HepG2 (cell line): ENCODE measurements at regions not wholly inside any gene's neighbourhood (a gene's known extent, or its start where the extent isn't known, plus 50 kb on each side); places are given as distances from the start of the nearest gene placed in this dataset.

ENCODE experiments used
- ATAC-seq: fragments of 200-7000 bp; cut with Tn5 transposase; 3 replicates; pipeline ENCODE4 v1.9.1; 2020; ENCODE audit warnings: mild to moderate bottlenecking, moderate library complexity
- BruUV-seq: library from RNA; stranded (reverse); fragments of 400-500 nt; replicated peaks from 2 replicates; lab custom pipeline; 2021; lab: Mats Ljungman, UMichigan
- CTCF ChIA-PET: fragments of 300-600 bp; formaldehyde crosslinking; extraction: SDS; loops from one replicate; lab custom pipeline; 2021; ENCODE audit warnings: low total read pairs, inconsistent platforms, low intra/inter-chr PET ratio; lab: Yijun Ruan, JAX
- POLR2A ChIA-PET: fragments of 350-600 bp; sonication (Branson Sonifier 250); formaldehyde crosslinking; loops from one replicate; lab custom pipeline; 2020; ENCODE audit warnings: antibody characterized with exemption, inconsistent platforms; lab: Yijun Ruan, JAX
- DNase-seq: peaks from one replicate; pipeline ENCODE4 v3.0.0-alpha.2; 2015; ENCODE audit warnings: low spot score
- FAIRE-seq: peaks from 3 replicates; lab custom pipeline; 2011; peaks lifted over from hg19 to GRCh38; lab: Jason Lieb, UNC
- H2AFZ ChIP-seq: one replicate; pipeline ENCODE4 v1.6.1; 2011; ENCODE audit warnings: low read length, inconsistent platforms
- H3K27ac ChIP-seq: fragments of 300-600 bp; 3 replicates; pipeline ENCODE4 v1.8.0; 2011; ENCODE audit warnings: mixed run types, mild to moderate bottlenecking, mixed read lengths, low read length, inconsistent platforms; ENCODE audit not compliant: insufficient read depth; ENCODE audit errors: extremely low read length
- H3K27me3 ChIP-seq, 2 experiments: fragments of 200-600 bp in 1 of 2; 2 replicates in 1 of 2; 3 replicates in 1 of 2; pipeline versions ENCODE4 v1.6.0 to v1.8.0; 2011; ENCODE audit warnings: low read length in 2 of 2, mild to moderate bottlenecking in 2 of 2, moderate library complexity in 2 of 2, inconsistent platforms in 1 of 2; ENCODE audit not compliant: insufficient read depth in 2 of 2, control insufficient read depth in 1 of 2
- H3K36me3 ChIP-seq, 2 experiments: fragments of 200-600 bp in 1 of 2; replicated peaks in 1 of 2; 2 replicates in 1 of 2; 3 replicates in 1 of 2; pipeline versions ENCODE4 v1.5.1 to v1.8.0; 2011; ENCODE audit warnings: low read length in 2 of 2, inconsistent platforms in 1 of 2; ENCODE audit not compliant: insufficient read depth in 2 of 2, control insufficient read depth in 1 of 2
- H3K4me1 ChIP-seq: 2 replicates; pipeline ENCODE4 v1.5.1; 2012; ENCODE audit warnings: low read length, inconsistent platforms; ENCODE audit not compliant: insufficient read depth
- H3K4me2 ChIP-seq: 2 replicates; pipeline ENCODE4 v1.6.0; 2011; ENCODE audit warnings: low read depth, low read length, inconsistent platforms
- H3K4me3 ChIP-seq, 3 experiments: fragments of 200-600 bp in 1 of 3; sonication (generic), shearing (Covaris generic) in 1 of 3; replicated peaks in 1 of 3; 2 replicates each; pipeline ENCODE4 v1.5.1; 2011 to 2016; ENCODE audit warnings: low read length in 3 of 3, inconsistent platforms in 2 of 3, low read depth in 2 of 3, mild to moderate bottlenecking in 2 of 3, control low read depth in 1 of 3, mixed read lengths in 1 of 3; ENCODE audit not compliant: insufficient read depth in 1 of 3
- H3K79me2 ChIP-seq: one replicate; pipeline ENCODE4 v1.6.1; 2011; ENCODE audit warnings: low read length, inconsistent platforms; ENCODE audit not compliant: insufficient read depth
- H3K9ac ChIP-seq: 2 replicates; pipeline ENCODE4 v1.6.0; 2011; ENCODE audit warnings: mild to moderate bottlenecking, low read depth, low read length, inconsistent platforms; ENCODE audit not compliant: insufficient read depth
- H3K9me3 ChIP-seq: 2 replicates; pipeline ENCODE4 v1.5.1; 2012; ENCODE audit warnings: mild to moderate bottlenecking, low read length
- H4K20me1 ChIP-seq: 2 replicates; pipeline ENCODE4 v1.6.0; 2011; ENCODE audit warnings: inconsistent platforms, mild to moderate bottlenecking, low read length, moderate library complexity; ENCODE audit not compliant: insufficient read depth
- ATAD3A ChIP-seq: sonication (generic); formaldehyde crosslinking; IDR thresholded peaks from 2 replicates; pipeline ENCODE4 v1.4.0; 2020; ENCODE audit warnings: missing genetic modification reagents
- BORCS8-MEF2B ChIP-seq: sonication (generic); formaldehyde crosslinking; IDR thresholded peaks from 2 replicates; pipeline ENCODE4 v1.8.0; 2022; ENCODE audit warnings: mild to moderate bottlenecking, missing genetic modification reagents
- DZIP1 ChIP-seq: sonication (generic); formaldehyde crosslinking; IDR thresholded peaks from 2 replicates; pipeline ENCODE4 v1.5.0; 2020; ENCODE audit warnings: mild to moderate bottlenecking, missing genetic modification reagents
- KDM5A ChIP-seq: fragments of 200-600 bp; sonication (generic); IDR thresholded peaks from 2 replicates; pipeline ENCODE4 v1.7.0; 2018; ENCODE audit warnings: antibody characterized with exemption, mild to moderate bottlenecking, low read length, borderline replicate concordance
- KLF11 ChIP-seq: IDR thresholded peaks from 2 replicates; pipeline ENCODE4 v1.6.1; 2016; ENCODE audit warnings: missing compliant biosample characterization
- KMT2A ChIP-seq: sonication (generic); formaldehyde crosslinking; IDR thresholded peaks from 2 replicates; pipeline ENCODE4 v1.4.0; 2020; ENCODE audit warnings: missing genetic modification reagents
- NFE2 ChIP-seq: sonication (generic); formaldehyde crosslinking; IDR thresholded peaks from 2 replicates; pipeline ENCODE4 v1.4.0; 2020; ENCODE audit warnings: missing genetic modification reagents
- POGZ ChIP-seq: sonication (generic); formaldehyde crosslinking; IDR thresholded peaks from 2 replicates; pipeline ENCODE4 v1.4.0; 2020; ENCODE audit warnings: mild to moderate bottlenecking, missing genetic modification reagents
- PTBP1 ChIP-seq: fragments of 200-400 bp; formaldehyde crosslinking; IDR thresholded peaks from 2 replicates; pipeline ENCODE4 v1.6.1; 2018; ENCODE audit warnings: low read length, low read depth; ENCODE audit not compliant: poor library complexity, severe bottlenecking
- TEAD3 ChIP-seq: optimal IDR thresholded peaks from 2 replicates; pipeline ENCODE3; 2016; ENCODE audit warnings: borderline replicate concordance
- TOPORS ChIP-seq: sonication (generic); formaldehyde crosslinking; IDR thresholded peaks from 2 replicates; pipeline ENCODE4 v1.8.0; 2023; ENCODE audit warnings: mild to moderate bottlenecking, missing genetic modification reagents
- ZBTB42 ChIP-seq: sonication (generic); formaldehyde crosslinking; IDR thresholded peaks from 2 replicates; pipeline ENCODE4 v1.5.0; 2020; ENCODE audit warnings: mild to moderate bottlenecking, missing genetic modification reagents
- ZFP36L1 ChIP-seq: sonication (generic); formaldehyde crosslinking; IDR thresholded peaks from 2 replicates; pipeline ENCODE4 v1.8.0; 2022; ENCODE audit warnings: mild to moderate bottlenecking, missing genetic modification reagents, moderate library complexity
- ZNF225 ChIP-seq: sonication (generic); formaldehyde crosslinking; IDR thresholded peaks from 2 replicates; pipeline ENCODE4 v1.4.0; 2020; ENCODE audit warnings: mild to moderate bottlenecking, missing genetic modification reagents
- ZNF232 ChIP-seq: sonication (generic); formaldehyde crosslinking; IDR thresholded peaks from 2 replicates; pipeline ENCODE4 v1.4.0; 2020; ENCODE audit warnings: missing genetic modification reagents, borderline replicate concordance
- ZNF543 ChIP-seq: sonication (generic); formaldehyde crosslinking; IDR thresholded peaks from 2 replicates; pipeline ENCODE4 v1.4.0; 2020; ENCODE audit warnings: mild to moderate bottlenecking, missing genetic modification reagents
- ZNF562 ChIP-seq: sonication (generic); formaldehyde crosslinking; IDR thresholded peaks from 2 replicates; pipeline ENCODE4 v1.8.0; 2022; ENCODE audit warnings: missing genetic modification reagents, borderline replicate concordance
- ZNF782 ChIP-seq: sonication (generic); formaldehyde crosslinking; IDR thresholded peaks from 2 replicates; pipeline ENCODE4 v1.4.0; 2020; ENCODE audit warnings: missing genetic modification reagents, mild to moderate bottlenecking, borderline replicate concordance
- WGBS: methylation state at CpG from one replicate; pipeline ENCODE4 v1.1.6; 2017; ENCODE audit warnings: low lambda C conversion rate; 5-methylcytosine and 5-hydroxymethylcytosine counted together
- in situ Hi-C: cut with HindIII; loops from 2 replicates; pipeline ENCODE4 v1.10.0; 2017; ENCODE audit warnings: low pct_unique_long_range_greater_than_20kb; ENCODE audit not compliant: extremely low pct_ligation_motif_present
- intact Hi-C: fragments of 100-400 bp; cut with micrococcal nuclease; formaldehyde crosslinking; loops from one replicate; pipeline ENCODE4 v1.10.0; 2022; ENCODE audit not compliant: unreplicated experiment

DNA sequence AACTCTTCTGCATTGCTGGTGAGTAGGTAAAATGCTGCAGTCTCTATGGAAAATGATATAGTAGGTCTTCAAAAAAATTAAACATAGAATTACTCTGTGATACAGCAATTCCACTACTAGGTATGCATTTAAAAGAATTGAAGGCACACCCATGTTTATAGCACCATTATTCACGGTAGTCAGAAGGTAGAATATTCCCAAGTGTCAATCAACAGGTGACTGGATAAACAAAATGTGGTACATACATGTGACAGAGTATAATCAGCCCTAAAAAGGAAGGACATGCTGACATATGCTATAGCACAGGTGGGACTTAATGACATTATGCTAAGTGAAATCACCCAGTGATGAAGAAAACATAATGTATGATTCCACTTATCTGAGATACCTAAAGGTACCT is 123.3 kb downstream of the CCER1 start:
- no peaks in the 10 kb centered on the region for H3K9me3 ChIP-seq
- H3K4me1 ChIP-seq = no peaks in the 10 kb centered on the region
- FAIRE-seq = no peak
- ChIA-PET CTCF (no interaction called here), POLR2A (no interaction called here)
- intact Hi-C loops = no loop called here
- H3K36me3 ChIP-seq = no peaks in the 10 kb centered on the region
- no peak overlapping the region for H3K4me3 ChIP-seq
- no peaks in the 10 kb centered on the region for H4K20me1 ChIP-seq
- DNase-seq = no peak
- no peak for ATAC-seq
- BruUV-seq = no TSS peak
- in situ Hi-C loops = no loop called here
- TF ChIP-seq TOPORS (CRISPR knock-in tag) (no peak), DZIP1 (CRISPR knock-in tag) (no peak), POGZ (CRISPR knock-in tag) (no peak), ZNF225 (CRISPR knock-in tag) (no peak), ZFP36L1 (no peak), TEAD3 (CRISPR knock-in tag) (no peak), ZBTB42 (CRISPR knock-in tag) (no peak), PTBP1 (no peak), BORCS8-MEF2B (CRISPR knock-in tag) (no peak), ZNF782 (CRISPR knock-in tag) (no peak), ZNF232 (CRISPR knock-in tag) (no peak), KMT2A (no peak), KLF11 (no peak), KDM5A (no peak), ZNF562 (CRISPR knock-in tag) (no peak), ZNF543 (CRISPR knock-in tag) (no peak), ATAD3A (no peak), NFE2 (no peak)
- H3K27me3 ChIP-seq = no peaks in the 10 kb centered on the region; a peak in 1 of 5 replicates
- H2AFZ ChIP-seq = no peak overlapping the region
- H3K79me2 ChIP-seq = no peaks in the 10 kb centered on the region
- 0% methylated on average over 1 of the region's 1 CpG for WGBS
- no peak overlapping the region for H3K27ac ChIP-seq
- no peak overlapping the region for H3K9ac ChIP-seq
- H3K4me2 ChIP-seq = no peak overlapping the region
